Chondrocyte (in vitro differentiated cells): ENCODE measurements at regions not wholly inside any gene's neighbourhood (a gene's known extent, or its start where the extent isn't known, plus 50 kb on each side); places are given as distances from the start of the nearest gene placed in this dataset.

Experiments
- DNase-seq: peaks from one replicate; pipeline ENCODE4 v3.0.0; 2021; ENCODE audit warnings: mixed read lengths, low spot score
- H3K27ac Mint-ChIP-seq: one replicate; pipeline ENCODE4 v1.8.0; 2021; ENCODE audit warnings: mild to moderate bottlenecking, moderate library complexity, mixed read lengths; ENCODE audit not compliant: unreplicated experiment
- H3K27me3 Mint-ChIP-seq: 2 replicates; pipeline ENCODE4 v1.8.0; 2021; ENCODE audit warnings: low read depth, mixed read lengths
- H3K36me3 Mint-ChIP-seq: 2 replicates; pipeline ENCODE4 v1.8.0; 2021; ENCODE audit warnings: low read depth, mixed read lengths
- H3K4me1 Mint-ChIP-seq: 2 replicates; pipeline ENCODE4 v1.8.0; 2021; ENCODE audit warnings: low read depth, mild to moderate bottlenecking, mixed read lengths
- H3K4me3 Mint-ChIP-seq: one replicate; pipeline ENCODE4 v1.8.0; 2021; ENCODE audit warnings: mild to moderate bottlenecking, moderate library complexity, mixed read lengths; ENCODE audit not compliant: unreplicated experiment
- H3K9me3 Mint-ChIP-seq: 2 replicates; pipeline ENCODE4 v1.8.0; 2021; ENCODE audit warnings: low read depth, mixed read lengths
- TF ChIP-seq, protein P1 (sequence below): fragments of 200-600 bp; sonication (generic); IDR thresholded peaks from 2 replicates; pipeline ENCODE4 v1.5.0; 2021; ENCODE audit warnings: antibody characterized with exemption, mild to moderate bottlenecking, moderate library complexity

DNA sequence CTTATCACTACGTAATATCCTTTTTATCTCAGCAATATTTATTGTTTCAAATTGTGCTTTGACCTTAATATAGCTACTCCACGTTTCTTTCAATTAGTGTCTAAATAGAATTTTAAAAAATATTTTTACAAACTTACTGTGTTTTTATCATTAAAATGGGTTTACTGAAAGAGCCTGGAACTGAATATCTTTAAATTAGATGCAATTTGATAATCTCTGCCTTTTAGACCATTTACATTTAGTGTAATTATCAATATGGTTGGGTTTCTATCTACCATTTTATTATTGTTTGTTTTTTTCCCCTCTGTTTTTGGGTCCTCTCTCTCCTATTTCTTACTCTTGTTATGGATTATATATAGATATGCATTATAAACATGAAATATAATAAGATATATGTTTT, 327.8 kb downstream of the IRX2 start:
- Mint-ChIP-seq H3K4me3 (no peak overlapping the region), H3K4me1 (no peaks in the 10 kb centered on the region)

DNA sequence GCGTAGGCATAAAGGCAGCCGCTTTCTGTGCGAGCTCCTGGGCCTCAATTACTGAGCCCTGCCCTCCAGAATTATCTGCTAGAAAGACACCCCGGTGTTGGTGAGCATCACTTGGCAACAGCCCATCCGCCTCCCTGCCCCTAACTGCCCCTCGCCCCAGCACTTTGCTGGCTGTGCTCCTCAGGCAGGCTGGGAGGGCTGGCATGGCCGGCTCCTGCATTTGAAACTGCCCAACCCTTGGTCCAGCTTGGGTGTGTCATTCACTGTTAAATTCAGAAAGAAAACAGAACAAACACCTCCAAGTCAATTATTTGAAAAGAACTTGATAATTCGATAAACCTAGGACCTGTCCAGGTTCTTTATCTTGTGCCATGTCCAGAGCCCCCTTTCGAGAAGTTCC, 334.2 kb downstream of the IRX2 start:
- no peaks in the 10 kb centered on the region for H3K36me3 Mint-ChIP-seq
- TF ChIP-seq, protein P1, sequence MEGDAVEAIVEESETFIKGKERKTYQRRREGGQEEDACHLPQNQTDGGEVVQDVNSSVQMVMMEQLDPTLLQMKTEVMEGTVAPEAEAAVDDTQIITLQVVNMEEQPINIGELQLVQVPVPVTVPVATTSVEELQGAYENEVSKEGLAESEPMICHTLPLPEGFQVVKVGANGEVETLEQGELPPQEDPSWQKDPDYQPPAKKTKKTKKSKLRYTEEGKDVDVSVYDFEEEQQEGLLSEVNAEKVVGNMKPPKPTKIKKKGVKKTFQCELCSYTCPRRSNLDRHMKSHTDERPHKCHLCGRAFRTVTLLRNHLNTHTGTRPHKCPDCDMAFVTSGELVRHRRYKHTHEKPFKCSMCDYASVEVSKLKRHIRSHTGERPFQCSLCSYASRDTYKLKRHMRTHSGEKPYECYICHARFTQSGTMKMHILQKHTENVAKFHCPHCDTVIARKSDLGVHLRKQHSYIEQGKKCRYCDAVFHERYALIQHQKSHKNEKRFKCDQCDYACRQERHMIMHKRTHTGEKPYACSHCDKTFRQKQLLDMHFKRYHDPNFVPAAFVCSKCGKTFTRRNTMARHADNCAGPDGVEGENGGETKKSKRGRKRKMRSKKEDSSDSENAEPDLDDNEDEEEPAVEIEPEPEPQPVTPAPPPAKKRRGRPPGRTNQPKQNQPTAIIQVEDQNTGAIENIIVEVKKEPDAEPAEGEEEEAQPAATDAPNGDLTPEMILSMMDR, result no peak
- H3K4me1 Mint-ChIP-seq, result no peaks in the 10 kb centered on the region
- no peak for DNase-seq
- H3K27ac Mint-ChIP-seq, result no peak overlapping the region
- H3K27me3 Mint-ChIP-seq, result no peaks in the 10 kb centered on the region
- H3K4me3 Mint-ChIP-seq, result no peak overlapping the region
- peaks cover 47% of the 10 kb centered on the region for H3K9me3 Mint-ChIP-seq

More for the DNA sequence above, 327.8 kb downstream of the IRX2 start:
- Mint-ChIP-seq H3K27me3 (no peaks in the 10 kb centered on the region), H3K27ac (no peak overlapping the region), H3K36me3 (no peaks in the 10 kb centered on the region), H3K9me3 (peaks cover 36% of the 10 kb centered on the region)
- DNase-seq, result no peak
- TF ChIP-seq, protein P1, result no peak

DNA sequence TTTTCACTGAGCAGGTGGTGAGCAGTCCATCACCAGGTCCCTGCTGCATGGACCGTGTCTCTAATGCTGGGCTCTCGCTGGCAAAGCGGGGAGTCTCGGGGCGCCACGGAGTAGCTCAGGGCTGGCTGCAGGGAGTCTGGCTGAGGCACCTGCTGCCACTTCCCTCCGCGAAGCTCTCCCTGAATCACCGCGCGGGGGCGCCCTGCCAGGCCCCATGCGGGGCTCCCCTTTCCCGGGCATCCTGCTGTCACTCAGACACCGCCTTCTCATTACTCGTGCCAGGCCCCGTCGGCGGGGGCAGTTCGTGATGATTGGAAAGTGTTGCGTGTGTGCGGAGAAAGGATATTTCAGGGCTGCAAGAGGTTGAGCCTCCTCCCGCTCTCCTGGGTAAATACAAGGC, 335.8 kb downstream of the IRX2 start:
- peaks cover 44% of the 10 kb centered on the region for H3K9me3 Mint-ChIP-seq
- no peak overlapping the region for H3K27ac Mint-ChIP-seq
- no peaks in the 10 kb centered on the region for H3K4me1 Mint-ChIP-seq
- no peak overlapping the region for H3K4me3 Mint-ChIP-seq
- H3K27me3 Mint-ChIP-seq, result no peaks in the 10 kb centered on the region
- TF ChIP-seq, protein P1, result no peak
- no peak for DNase-seq
- H3K36me3 Mint-ChIP-seq, result no peaks in the 10 kb centered on the region

DNA sequence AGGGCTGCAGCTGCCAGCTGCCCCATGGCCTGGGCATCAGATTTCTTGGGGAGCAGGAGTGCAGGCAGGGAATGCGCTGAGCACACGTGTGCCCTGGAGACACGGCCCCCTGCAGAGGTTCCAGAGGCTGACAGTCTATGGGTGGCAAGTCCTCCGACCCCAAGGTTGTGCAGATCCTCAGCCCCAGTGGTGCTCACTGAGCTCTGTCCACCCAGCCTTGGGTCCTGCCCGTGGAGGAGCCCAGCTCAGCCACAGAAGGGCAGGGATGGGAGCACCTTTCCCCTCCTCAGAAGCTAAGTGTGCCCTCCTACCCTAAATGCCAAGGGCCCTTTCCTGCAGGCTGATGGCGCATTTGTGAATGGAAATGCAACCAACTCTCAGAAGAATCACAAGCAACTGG, 341.0 kb downstream of the IRX2 start:
- H3K4me1 Mint-ChIP-seq, result no peaks in the 10 kb centered on the region
- no peak overlapping the region for H3K27ac Mint-ChIP-seq
- no peaks in the 10 kb centered on the region for H3K27me3 Mint-ChIP-seq
- H3K9me3 Mint-ChIP-seq, result peaks cover 33% of the 10 kb centered on the region
- DNase-seq, result no peak
- TF ChIP-seq, protein P1, result no peak
- no peak overlapping the region for H3K4me3 Mint-ChIP-seq
- no peaks in the 10 kb centered on the region for H3K36me3 Mint-ChIP-seq

DNA sequence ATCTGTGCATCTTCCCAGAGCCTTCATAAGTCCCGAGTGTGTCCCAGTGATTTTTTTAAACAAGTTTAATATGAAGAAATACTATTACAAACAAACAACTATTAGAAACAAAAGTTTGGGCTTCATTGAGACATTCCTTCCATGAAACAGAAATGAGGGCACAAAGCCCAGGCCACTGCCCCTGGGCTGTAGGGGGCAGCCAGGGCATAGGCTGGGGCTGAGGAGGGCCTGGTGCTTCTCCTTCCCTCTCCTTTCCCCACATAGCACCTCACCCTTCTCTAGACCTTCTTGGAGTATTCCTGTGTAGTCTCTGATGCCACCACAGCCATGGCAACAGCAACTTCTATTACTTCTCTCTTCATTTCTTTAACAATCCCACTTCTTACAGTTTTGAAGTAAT, 348.2 kb downstream of the IRX2 start:
- Mint-ChIP-seq H3K4me3 (no peak overlapping the region), H3K9me3 (peaks cover 13% of the 10 kb centered on the region), H3K27ac (no peak overlapping the region), H3K36me3 (no peaks in the 10 kb centered on the region), H3K27me3 (no peaks in the 10 kb centered on the region), H3K4me1 (no peaks in the 10 kb centered on the region)
- no peak for DNase-seq
- TF ChIP-seq, protein P1, result no peak
